ENCODE measurements at regions not wholly inside any gene's neighbourhood (a gene's known extent, or its start where the extent isn't known, plus 50 kb on each side); places are given as distances from the start of the nearest gene placed in this dataset.

GRCh38 chr1:4053160-4053748, 153.2 kb upstream of the C1orf174 start:
- no peak for FAIRE-seq

GRCh38 chr1:4053774-4054173, 153.7 kb upstream of the C1orf174 start:
- FAIRE-seq = no peak
- TF ChIP-seq POLR2A (IDR thresholded peaks at IDR 0.05; ENCODE audit: low read depth, low read length) = no peak

More at GRCh38 chr1:4053160-4053748, 153.2 kb upstream of the C1orf174 start:
- TF ChIP-seq POLR2A (IDR thresholded peaks at IDR 0.05; ENCODE audit: low read depth, low read length) = no peak
- DNase-seq (ENCODE audit: insufficient read length, low spot score) = no peak

GRCh38 chr1:4055294-4055967, 155.4 kb upstream of the C1orf174 start:
- FAIRE-seq (no peak), DNase-seq (ENCODE audit: insufficient read length, low spot score) (no peak)
- TF ChIP-seq POLR2A (IDR thresholded peaks at IDR 0.05; ENCODE audit: low read depth, low read length) = no peak

More at GRCh38 chr1:4053774-4054173, 153.7 kb upstream of the C1orf174 start:
- no peak for DNase-seq (ENCODE audit: insufficient read length, low spot score)

GRCh38 chr1:4056422-4056821, 156.3 kb upstream of the C1orf174 start:
- no peak for TF ChIP-seq POLR2A (IDR thresholded peaks at IDR 0.05; ENCODE audit: low read depth, low read length)
- DNase-seq (ENCODE audit: insufficient read length, low spot score) (no peak), FAIRE-seq (no peak)

- no peak for TF ChIP-seq POLR2A (IDR thresholded peaks at IDR 0.05; ENCODE audit: low read depth, low read length)
- DNase-seq (ENCODE audit: insufficient read length, low spot score) (no peak), FAIRE-seq (no peak)
Observed at GRCh38 chr1:4056989-4057388, 156.9 kb upstream of the C1orf174 start.

- no peak for FAIRE-seq
- no peak for TF ChIP-seq POLR2A (IDR thresholded peaks at IDR 0.05; ENCODE audit: low read depth, low read length)
Observed at GRCh38 chr1:4057603-4058002, 157.5 kb upstream of the C1orf174 start.

GRCh38 chr1:4058122-4058521, 158.1 kb upstream of the C1orf174 start:
- no peak for FAIRE-seq
- no peak for DNase-seq (ENCODE audit: insufficient read length, low spot score)
- TF ChIP-seq POLR2A (IDR thresholded peaks at IDR 0.05; ENCODE audit: low read depth, low read length) = no peak

More at GRCh38 chr1:4057603-4058002, 157.5 kb upstream of the C1orf174 start:
- no peak for DNase-seq (ENCODE audit: insufficient read length, low spot score)

- no peak for FAIRE-seq
- no peak for TF ChIP-seq POLR2A (IDR thresholded peaks at IDR 0.05; ENCODE audit: low read depth, low read length)
- DNase-seq (ENCODE audit: insufficient read length, low spot score) = no peak
Observed at GRCh38 chr1:4058706-4059105, 158.6 kb upstream of the C1orf174 start.

GRCh38 chr1:4059270-4059669, 159.2 kb upstream of the C1orf174 start:
- DNase-seq (ENCODE audit: insufficient read length, low spot score) (no peak), FAIRE-seq (no peak)
- no peak for TF ChIP-seq POLR2A (IDR thresholded peaks at IDR 0.05; ENCODE audit: low read depth, low read length)

- DNase-seq (ENCODE audit: insufficient read length, low spot score) (no peak), FAIRE-seq (no peak)
- no peak for TF ChIP-seq POLR2A (IDR thresholded peaks at IDR 0.05; ENCODE audit: low read depth, low read length)
Observed at GRCh38 chr1:4060850-4061249, 160.8 kb upstream of the C1orf174 start.

- FAIRE-seq (no peak), DNase-seq (ENCODE audit: insufficient read length, low spot score) (no peak)
- no peak for TF ChIP-seq POLR2A (IDR thresholded peaks at IDR 0.05; ENCODE audit: low read depth, low read length)
Observed at GRCh38 chr1:4061521-4062031, 161.5 kb upstream of the C1orf174 start.

- no peak for TF ChIP-seq POLR2A (IDR thresholded peaks at IDR 0.05; ENCODE audit: low read depth, low read length)
- DNase-seq (ENCODE audit: insufficient read length, low spot score) = no peak
- FAIRE-seq = no peak
Observed at GRCh38 chr1:4062041-4062440, 162.0 kb upstream of the C1orf174 start.

- TF ChIP-seq POLR2A (IDR thresholded peaks at IDR 0.05; ENCODE audit: low read depth, low read length) = no peak
- FAIRE-seq (no peak), DNase-seq (ENCODE audit: insufficient read length, low spot score) (no peak)
Observed at GRCh38 chr1:4062560-4062959, 162.5 kb upstream of the C1orf174 start.

GRCh38 chr1:4062992-4063391, 162.9 kb upstream of the C1orf174 start:
- FAIRE-seq = no peak
- no peak for TF ChIP-seq POLR2A (IDR thresholded peaks at IDR 0.05; ENCODE audit: low read depth, low read length)

GRCh38 chr1:4063516-4063915, 163.4 kb upstream of the C1orf174 start:
- DNase-seq (ENCODE audit: insufficient read length, low spot score) (no peak), FAIRE-seq (no peak)
- TF ChIP-seq POLR2A (IDR thresholded peaks at IDR 0.05; ENCODE audit: low read depth, low read length) = no peak

More at GRCh38 chr1:4062992-4063391, 162.9 kb upstream of the C1orf174 start:
- no peak for DNase-seq (ENCODE audit: insufficient read length, low spot score)
